Heart left ventricle (tissue), 13 donors: ENCODE measurements at regions not wholly inside any gene's neighbourhood (a gene's known extent, or its start where the extent isn't known, plus 50 kb on each side); places are given as distances from the start of the nearest gene placed in this dataset.

Experiments
- CTCF ChIP-seq, 12 donors: fragments of 200-600 bp; sonication (generic) in 4 of 12; IDR thresholded peaks; one replicate each; pipeline versions ENCODE4 v1.5.0 to v1.8.0; 2018 to 2022; ENCODE audit warnings: antibody characterized with exemption in 12 of 12, mild to moderate bottlenecking in 5 of 12
- POLR2A ChIP-seq, 2 donors: fragments of 450-650 bp; IDR thresholded peaks; one replicate each; pipeline ENCODE4 v1.6.1; 2017; ENCODE audit warnings: antibody characterized with exemption in 2 of 2, mild to moderate bottlenecking in 2 of 2, moderate library complexity in 2 of 2
- donor health status: ischemic (EF 13 %, LVEDD 7.1; RV severe dilation, severe dysfunction).
- donor health status: DM: no; HTN: yes; CAD: no.
- donor health status: DM: no; HTN: no; CAD: no.
- donor health status: ischemic (EF 25% LVEDD 6.9; RV normal size, moderate dysfunction).
- donor health status: ischemic (EF 25% LVEDD 5.7; RV mildly dilated, moderate dysfunction).
- donor health status: ischemic (EF 35%, LVEDD 5.7; RV mildly dilated, moderate dysfunction).
- donor health status: nonischemic (EF 11% LVEDD 7.7; RV severe dilation, severe dysfunction).
- donor health status: DM: yes; HTN: yes; CAD: no.
- donor health status: PGD.
- donor health status: ischemic (EF 29% LVEDD 5.4; RV normal size, mild dysfunction).
- donor health status: nonischemic (EF 23%, LVEDD 6.1; RV moderate dilation, normal function).

- no peak for TF ChIP-seq CTCF (IDR thresholded peaks at IDR 0.05)
- TF ChIP-seq POLR2A (IDR thresholded peaks at IDR 0.05): no peak
These were observed 423.8 kb downstream of the TMEM161B start for GRCh38 chr5:87844866-87845265.
